D721Med (cell line): ENCODE measurements at regions not wholly inside any gene's neighbourhood (a gene's known extent, or its start where the extent isn't known, plus 50 kb on each side); places are given as distances from the start of the nearest gene placed in this dataset.

Source experiments
- DNase-seq: peaks from one replicate; pipeline ENCODE4 v3.0.0; 2011; ENCODE audit warnings: low spot score; ENCODE audit not compliant: insufficient read length
- FAIRE-seq: peaks from 2 replicates; lab custom pipeline; 2011; peaks lifted over from hg19 to GRCh38; lab: Jason Lieb, UNC
- CTCF ChIP-seq: IDR thresholded peaks from 2 replicates; pipeline ENCODE4 v1.5.1; 2012; ENCODE audit warnings: mild to moderate bottlenecking, control low read depth; ENCODE audit not compliant: insufficient read depth; ENCODE audit errors: missing control alignments

GRCh38 chr10:111275091-111275490 is 198.3 kb downstream of the ADRA2A start:
- no peak for DNase-seq
- no peak for TF ChIP-seq CTCF
- no peak for FAIRE-seq

- FAIRE-seq (no peak), DNase-seq (no peak)
- TF ChIP-seq CTCF, result no peak
Observed at GRCh38 chr10:111277661-111278060, 200.8 kb downstream of the ADRA2A start.

GRCh38 chr10:111278266-111278665 is 201.4 kb downstream of the ADRA2A start:
- DNase-seq (no peak), FAIRE-seq (no peak)
- TF ChIP-seq CTCF, result no peak

GRCh38 chr10:111281516-111281915 is 204.7 kb downstream of the ADRA2A start:
- FAIRE-seq (no peak), DNase-seq (no peak)
- peak; percentile 48 for TF ChIP-seq CTCF

GRCh38 chr10:111289461-111289860 is 212.6 kb downstream of the ADRA2A start:
- no peak for TF ChIP-seq CTCF
- FAIRE-seq, result no peak
- DNase-seq, result no peak

GRCh38 chr10:111290649-111291048 is 213.8 kb downstream of the ADRA2A start:
- no peak for TF ChIP-seq CTCF
- DNase-seq (no peak), FAIRE-seq (no peak)

GRCh38 chr10:111295788-111296187 is 219.0 kb downstream of the ADRA2A start:
- no peak for FAIRE-seq
- DNase-seq, result no peak
- no peak for TF ChIP-seq CTCF
